SK-N-SH (cell line): ENCODE measurements at regions not wholly inside any gene's neighbourhood (a gene's known extent, or its start where the extent isn't known, plus 50 kb on each side); places are given as distances from the start of the nearest gene placed in this dataset.

Experiments
- CTCF ChIA-PET: fragments of 300-600, 350-600 bp; formaldehyde crosslinking; extraction: SDS; loops from one replicate; lab custom pipeline; 2021; lab: Yijun Ruan, JAX
- POLR2A ChIA-PET: fragments of 350-600 bp; sonication (Branson Sonifier 250); formaldehyde crosslinking; extraction: SDS; loops from one replicate; lab custom pipeline; 2020; ENCODE audit warnings: antibody characterized with exemption, inconsistent platforms; lab: Yijun Ruan, JAX
- DNase-seq: peaks from one replicate; pipeline ENCODE4 v3.0.0; 2012
- H2AFZ ChIP-seq: fragments of 200-600 bp; sonication (generic); 2 replicates; pipeline ENCODE4 v1.8.1; 2016; ENCODE audit warnings: antibody characterized with exemption, mild to moderate bottlenecking, low read depth
- H3F3A ChIP-seq: fragments of 200-600 bp; sonication (generic); replicated peaks from 2 replicates; pipeline ENCODE3; 2016; ENCODE audit warnings: antibody characterized with exemption, mild to moderate bottlenecking; ENCODE audit not compliant: insufficient read depth
- H3K27ac ChIP-seq, 2 experiments: fragments of 200-500 bp in 1 of 2; fragments of 200-600 bp in 1 of 2; sonication (Bioruptor generic) in 1 of 2; sonication (generic), shearing (Covaris generic) in 1 of 2; 2 replicates each; pipeline versions ENCODE4 v1.5.1 to v1.6.1; 2014 to 2016; ENCODE audit warnings: low read depth in 2 of 2, inconsistent platforms in 1 of 2, low read length in 1 of 2, mild to moderate bottlenecking in 1 of 2, mixed read lengths in 1 of 2
- H3K27me3 ChIP-seq: fragments of 200-600 bp; sonication (generic), shearing (Covaris generic); 2 replicates; pipeline ENCODE4 v1.6.1; 2016; ENCODE audit warnings: mixed run types; ENCODE audit not compliant: insufficient read depth
- H3K36me3 ChIP-seq, 2 experiments: fragments of 200-500 bp in 1 of 2; fragments of 200-600 bp in 1 of 2; sonication (Bioruptor generic) in 1 of 2; sonication (generic) in 1 of 2; replicated peaks in 1 of 2; 2 replicates each; pipeline versions ENCODE3 to v1.5.1; 2014 to 2016; ENCODE audit warnings: low read length in 1 of 2, mild to moderate bottlenecking in 1 of 2; ENCODE audit not compliant: insufficient read depth in 2 of 2, control insufficient read depth in 1 of 2
- H3K4me1 ChIP-seq, 2 experiments: fragments of 200-500 bp in 1 of 2; fragments of 200-600 bp in 1 of 2; sonication (Bioruptor generic) in 1 of 2; sonication (generic), shearing (Covaris generic) in 1 of 2; 2 replicates each; pipeline versions ENCODE4 v1.5.1 to v1.6.1; 2014 to 2016; ENCODE audit warnings: low read depth in 1 of 2, low read length in 1 of 2, mixed run types in 1 of 2; ENCODE audit not compliant: insufficient read depth in 2 of 2, control insufficient read depth in 1 of 2
- H3K4me2 ChIP-seq: fragments of 200-600 bp; sonication (generic), shearing (Covaris generic); 2 replicates; pipeline ENCODE4 v1.6.1; 2017; ENCODE audit warnings: mixed run types
- H3K4me3 ChIP-seq, 2 experiments: fragments of 200-500 bp in 1 of 2; fragments of 200-600 bp in 1 of 2; sonication (Bioruptor generic) in 1 of 2; sonication (generic), shearing (Covaris generic) in 1 of 2; 2 replicates each; pipeline versions ENCODE4 v1.5.1 to v1.8.1; 2014 to 2016; ENCODE audit warnings: low read depth in 2 of 2, inconsistent platforms in 1 of 2, low read length in 1 of 2, mild to moderate bottlenecking in 1 of 2, mixed read lengths in 1 of 2, moderate library complexity in 1 of 2
- H3K79me2 ChIP-seq: fragments of 200-600 bp; sonication (generic); 2 replicates; pipeline ENCODE4 v1.8.1; 2017; ENCODE audit warnings: mild to moderate bottlenecking; ENCODE audit not compliant: insufficient read depth
- H3K9ac ChIP-seq: fragments of 200-600 bp; sonication (generic); 2 replicates; pipeline ENCODE4 v1.6.1; 2017; ENCODE audit warnings: mixed run types
- H3K9me2 ChIP-seq: fragments of 200-600 bp; sonication (generic); 2 replicates; pipeline ENCODE4 v1.6.1; 2017; ENCODE audit warnings: mixed run types
- H3K9me3 ChIP-seq: fragments of 200-600 bp; sonication (generic); 2 replicates; pipeline ENCODE4 v1.6.1; 2017; ENCODE audit warnings: mixed run types, mild to moderate bottlenecking, moderate library complexity
- H4K20me1 ChIP-seq: fragments of 200-600 bp; sonication (generic); 2 replicates; pipeline ENCODE4 v1.6.1; 2017; ENCODE audit warnings: mild to moderate bottlenecking, mixed run types; ENCODE audit not compliant: insufficient read depth
- CHD2 ChIP-seq: fragments of 150-350 bp; IDR thresholded peaks from 2 replicates; pipeline ENCODE4 v1.6.1; 2018; ENCODE audit warnings: low read length; ENCODE audit not compliant: partially characterized antibody
- ELF1 ChIP-seq: IDR thresholded peaks from 2 replicates; pipeline ENCODE4 v1.4.0; 2012
- EZH2phosphoT487 ChIP-seq: fragments of 200-600 bp; sonication (generic); IDR thresholded peaks from 2 replicates; pipeline ENCODE4 v1.6.1; 2017; ENCODE audit warnings: low read depth, mixed run types, mild to moderate bottlenecking, antibody characterized with exemption, moderate library complexity, borderline replicate concordance
- FOXM1 ChIP-seq: IDR thresholded peaks from 2 replicates; pipeline ENCODE4 v1.4.0; 2012; ENCODE audit warnings: low read depth, mild to moderate bottlenecking
- GABPA ChIP-seq: IDR thresholded peaks from 2 replicates; pipeline ENCODE4 v1.4.0; 2012; ENCODE audit warnings: low read depth, mild to moderate bottlenecking
- GATA2 ChIP-seq: sonication (generic); formaldehyde crosslinking; IDR thresholded peaks from 2 replicates; pipeline ENCODE4 v1.5.0; 2020; ENCODE audit warnings: mild to moderate bottlenecking, missing genetic modification reagents
- MXI1 ChIP-seq: IDR thresholded peaks from 2 replicates; pipeline ENCODE4 v1.6.1; 2012; ENCODE audit warnings: mild to moderate bottlenecking, low read depth, low read length, improper control_type of control experiment
- NFIC ChIP-seq: IDR thresholded peaks from 2 replicates; pipeline ENCODE4 v1.4.0; 2012; ENCODE audit warnings: borderline replicate concordance
- POLR2AphosphoS5 ChIP-seq: IDR thresholded peaks from 2 replicates; pipeline ENCODE4 v1.6.1; 2012; ENCODE audit warnings: low read depth, low read length
- RAD21 ChIP-seq: IDR thresholded peaks from 2 replicates; pipeline ENCODE4 v1.6.1; 2012; ENCODE audit warnings: mild to moderate bottlenecking, low read length
- RXRA ChIP-seq: IDR thresholded peaks from 2 replicates; pipeline ENCODE4 v1.4.0; 2012; ENCODE audit warnings: low read depth, mild to moderate bottlenecking, borderline replicate concordance
- SIN3A ChIP-seq: IDR thresholded peaks from 2 replicates; pipeline ENCODE4 v1.6.1; 2012; ENCODE audit warnings: low read depth, mild to moderate bottlenecking, low read length, moderate library complexity, borderline replicate concordance
- TEAD4 ChIP-seq: IDR thresholded peaks from 2 replicates; pipeline ENCODE4 v1.4.0; 2012; ENCODE audit warnings: mild to moderate bottlenecking, borderline replicate concordance; ENCODE audit not compliant: insufficient read depth
- USF1 ChIP-seq: IDR thresholded peaks from 2 replicates; pipeline ENCODE4 v1.4.0; 2012; ENCODE audit warnings: low read depth, borderline replicate concordance
- YY1 ChIP-seq: IDR thresholded peaks from 2 replicates; pipeline ENCODE4 v1.4.0; 2012; ENCODE audit warnings: low read depth, mild to moderate bottlenecking
- WGBS: methylation state at CpG from one replicate; pipeline ENCODE4 v1.1.6; 2017; ENCODE audit warnings: low lambda C conversion rate; 5-methylcytosine and 5-hydroxymethylcytosine counted together
- TF ChIP-seq, protein P1 (sequence below): IDR thresholded peaks from 2 replicates; pipeline ENCODE4; 2012
- TF ChIP-seq, protein P2 (sequence below): fragments of 150-350 bp; IDR thresholded peaks from 2 replicates; pipeline ENCODE4 v1.6.1; 2016; ENCODE audit warnings: mild to moderate bottlenecking, low read depth, low read length
- TF ChIP-seq, protein P3 (sequence below): IDR thresholded peaks from 2 replicates; pipeline ENCODE4 v1.4.0; 2012; ENCODE audit warnings: low read depth

- Histone ChIP-seq H3F3A (no peaks in the 10 kb centered on the region), H3K4me1 (no peaks in the 10 kb centered on the region), H3K4me2 (no peak overlapping the region), H2AFZ (no peak overlapping the region), H3K9me3 (no peaks in the 10 kb centered on the region), H3K79me2 (no peaks in the 10 kb centered on the region), H3K4me3 (no peak overlapping the region), H3K9me2 (no peaks in the 10 kb centered on the region), H3K9ac (no peak overlapping the region), H3K27me3 (no peaks in the 10 kb centered on the region), H3K36me3 (no peaks in the 10 kb centered on the region), H4K20me1 (no peaks in the 10 kb centered on the region), H3K27ac (no peak overlapping the region)
- TF ChIP-seq GABPA (no peak), SIN3A (no peak), RAD21 (no peak), GATA2 (CRISPR knock-in tag) (no peak), RXRA (no peak), POLR2AphosphoS5 (no peak), TEAD4 (no peak), ELF1 (no peak), CHD2 (no peak), EZH2phosphoT487 (no peak), YY1 (no peak), NFIC (no peak), USF1 (no peak), FOXM1 (no peak), MXI1 (no peak)
- TF ChIP-seq, protein P1, sequence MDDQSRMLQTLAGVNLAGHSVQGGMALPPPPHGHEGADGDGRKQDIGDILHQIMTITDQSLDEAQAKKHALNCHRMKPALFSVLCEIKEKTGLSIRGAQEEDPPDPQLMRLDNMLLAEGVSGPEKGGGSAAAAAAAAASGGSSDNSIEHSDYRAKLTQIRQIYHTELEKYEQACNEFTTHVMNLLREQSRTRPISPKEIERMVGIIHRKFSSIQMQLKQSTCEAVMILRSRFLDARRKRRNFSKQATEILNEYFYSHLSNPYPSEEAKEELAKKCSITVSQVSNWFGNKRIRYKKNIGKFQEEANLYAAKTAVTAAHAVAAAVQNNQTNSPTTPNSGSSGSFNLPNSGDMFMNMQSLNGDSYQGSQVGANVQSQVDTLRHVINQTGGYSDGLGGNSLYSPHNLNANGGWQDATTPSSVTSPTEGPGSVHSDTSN, result no peak
- TF ChIP-seq, protein P2, sequence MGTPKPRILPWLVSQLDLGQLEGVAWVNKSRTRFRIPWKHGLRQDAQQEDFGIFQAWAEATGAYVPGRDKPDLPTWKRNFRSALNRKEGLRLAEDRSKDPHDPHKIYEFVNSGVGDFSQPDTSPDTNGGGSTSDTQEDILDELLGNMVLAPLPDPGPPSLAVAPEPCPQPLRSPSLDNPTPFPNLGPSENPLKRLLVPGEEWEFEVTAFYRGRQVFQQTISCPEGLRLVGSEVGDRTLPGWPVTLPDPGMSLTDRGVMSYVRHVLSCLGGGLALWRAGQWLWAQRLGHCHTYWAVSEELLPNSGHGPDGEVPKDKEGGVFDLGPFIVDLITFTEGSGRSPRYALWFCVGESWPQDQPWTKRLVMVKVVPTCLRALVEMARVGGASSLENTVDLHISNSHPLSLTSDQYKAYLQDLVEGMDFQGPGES, result no peak
- TF ChIP-seq, protein P3, sequence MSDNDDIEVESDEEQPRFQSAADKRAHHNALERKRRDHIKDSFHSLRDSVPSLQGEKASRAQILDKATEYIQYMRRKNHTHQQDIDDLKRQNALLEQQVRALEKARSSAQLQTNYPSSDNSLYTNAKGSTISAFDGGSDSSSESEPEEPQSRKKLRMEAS, result no peak
- no peak for DNase-seq
- 66% methylated on average over 4 of the region's 4 CpGs for WGBS
- ChIA-PET POLR2A (no interaction called here), CTCF (interaction anchor here (1.7 kb wide), 1 partner anchor 111 kb away, joined by 4 read pairs; no protein-coding TSS in a partner anchor)
Observed at GRCh38 chr2:11940799-11941198, 194.4 kb downstream of the LPIN1 start.
